Neural cell (in vitro differentiated cells): ENCODE measurements at regions not wholly inside any gene's neighbourhood (a gene's known extent, or its start where the extent isn't known, plus 50 kb on each side); places are given as distances from the start of the nearest gene placed in this dataset.

Experiments used
- H2AFZ ChIP-seq: fragments of 200-600, 300-800 bp; sonication (generic), shearing (Covaris generic); 2 replicates; pipeline ENCODE4 v1.6.0; 2014; ENCODE audit warnings: low read depth, mild to moderate bottlenecking, antibody characterized with exemption, low read length, moderate library complexity
- H3F3A ChIP-seq: fragments of 200-600 bp; shearing (Covaris generic); 2 replicates; pipeline ENCODE4 v1.6.1; 2016; ENCODE audit warnings: mild to moderate bottlenecking, moderate library complexity, mixed read lengths, antibody characterized with exemption, low read length; ENCODE audit not compliant: insufficient read depth, poor library complexity, severe bottlenecking
- H3K27ac ChIP-seq: fragments of 200-600, 300-800 bp; sonication (generic), shearing (Covaris generic); 2 replicates; pipeline ENCODE4 v1.5.1; 2014; ENCODE audit warnings: mild to moderate bottlenecking, low read length, moderate library complexity
- H3K27me3 ChIP-seq: fragments of 300-800, 200-600 bp; sonication (generic), shearing (Covaris generic); 2 replicates; pipeline ENCODE4 v1.6.0; 2014; ENCODE audit warnings: mild to moderate bottlenecking, low read depth, low read length, moderate library complexity; ENCODE audit not compliant: insufficient read depth
- H3K36me3 ChIP-seq: fragments of 300-800, 200-600 bp; sonication (generic), shearing (Covaris generic); 2 replicates; pipeline ENCODE4 v1.5.1; 2014; ENCODE audit warnings: mild to moderate bottlenecking, antibody characterized with exemption, low read length, moderate library complexity; ENCODE audit not compliant: insufficient read depth
- H3K4me2 ChIP-seq: fragments of 300-800, 200-600 bp; sonication (generic), shearing (Covaris generic); 2 replicates; pipeline ENCODE4 v1.6.0; 2014; ENCODE audit warnings: mild to moderate bottlenecking, low read length
- H3K4me3 ChIP-seq: fragments of 300-800, 200-600 bp; sonication (generic), shearing (Covaris generic); 2 replicates; pipeline ENCODE4 v1.5.1; 2014; ENCODE audit warnings: mild to moderate bottlenecking, low read length, moderate library complexity
- H3K79me2 ChIP-seq: fragments of 200-600 bp; shearing (Covaris generic); replicated peaks from 2 replicates; pipeline ENCODE4 v1.6.0; 2014; ENCODE audit warnings: mild to moderate bottlenecking, low read length, moderate library complexity; ENCODE audit not compliant: insufficient read depth
- H3K9ac ChIP-seq: fragments of 300-800, 200-600 bp; sonication (generic), shearing (Covaris generic); 2 replicates; pipeline ENCODE4 v1.6.1; 2016; ENCODE audit warnings: mild to moderate bottlenecking, low read length, mixed read lengths
- H3K9me2 ChIP-seq: fragments of 200-600 bp; shearing (Covaris generic); 2 replicates; pipeline ENCODE4 v1.6.1; 2016; ENCODE audit warnings: mild to moderate bottlenecking, low read length, mixed read lengths; ENCODE audit not compliant: insufficient read depth
- H3K9me3 ChIP-seq: fragments of 200-600, 300-800 bp; sonication (generic), shearing (Covaris generic); 2 replicates; pipeline ENCODE4 v1.6.1; 2016; ENCODE audit warnings: mild to moderate bottlenecking, mixed run types, low read length, moderate library complexity, mixed read lengths
- H4K20me1 ChIP-seq: fragments of 200-600 bp; shearing (Covaris generic); 2 replicates; pipeline ENCODE4 v1.6.1; 2016; ENCODE audit warnings: mild to moderate bottlenecking, mixed run types; ENCODE audit not compliant: insufficient read depth
- EP300 ChIP-seq: fragments of 450-650 bp; conservative IDR thresholded peaks from 2 replicates; pipeline ENCODE4 v1.6.1; 2014; ENCODE audit warnings: antibody characterized with exemption, mild to moderate bottlenecking, moderate library complexity; ENCODE audit not compliant: poor library complexity, severe bottlenecking
- EZH2 ChIP-seq: fragments of 200-600, 300-800 bp; shearing (Covaris generic), sonication (generic); IDR thresholded peaks from 2 replicates; pipeline ENCODE4 v1.6.1; 2014; ENCODE audit warnings: antibody characterized with exemption, low read length, borderline replicate concordance, mild to moderate bottlenecking; ENCODE audit not compliant: insufficient read depth, poor library complexity, severe bottlenecking
- MXI1 ChIP-seq: fragments of 450-650 bp; conservative IDR thresholded peaks from 2 replicates; pipeline ENCODE4 v1.6.1; 2014; ENCODE audit warnings: antibody characterized with exemption, mild to moderate bottlenecking; ENCODE audit not compliant: poor library complexity, severe bottlenecking
- POLR2AphosphoS5 ChIP-seq: IDR thresholded peaks from 2 replicates; pipeline ENCODE4 v1.6.1; 2012
- RAD21 ChIP-seq: fragments of 450-650 bp; conservative IDR thresholded peaks from 2 replicates; pipeline ENCODE4 v1.6.1; 2014; ENCODE audit warnings: antibody characterized with exemption, mild to moderate bottlenecking, moderate library complexity
- SMC3 ChIP-seq: fragments of 450-650 bp; conservative IDR thresholded peaks from 2 replicates; pipeline ENCODE4 v1.6.1; 2014; ENCODE audit warnings: antibody characterized with exemption, mild to moderate bottlenecking, moderate library complexity; ENCODE audit not compliant: poor library complexity
- TAF1 ChIP-seq: IDR thresholded peaks from 2 replicates; pipeline ENCODE4 v1.6.1; 2012; ENCODE audit warnings: low read depth
- TF ChIP-seq, protein P1 (sequence below): IDR thresholded peaks from 2 replicates; pipeline ENCODE4 v1.6.1; 2012; ENCODE audit warnings: borderline replicate concordance
- TF ChIP-seq, protein P2 (sequence below): fragments of 450-650 bp; IDR thresholded peaks from 2 replicates; pipeline ENCODE4 v1.5.1; 2014; ENCODE audit warnings: antibody characterized with exemption, mild to moderate bottlenecking, moderate library complexity; ENCODE audit not compliant: poor library complexity, severe bottlenecking

GRCh38 chr3:150073513-150073912, 102.8 kb upstream of the PFN2 start:
- Histone ChIP-seq H3F3A (no peaks in the 10 kb centered on the region), H3K9me2 (no peaks in the 10 kb centered on the region), H3K4me2 (no peak overlapping the region), H3K4me3 (no peak overlapping the region), H4K20me1 (no peaks in the 10 kb centered on the region), H2AFZ (no peak overlapping the region), H3K79me2 (no peaks in the 10 kb centered on the region), H3K27ac (no peak overlapping the region), H3K36me3 (no peaks in the 10 kb centered on the region), H3K9me3 (no peaks in the 10 kb centered on the region), H3K9ac (no peak overlapping the region), H3K27me3 (no peaks in the 10 kb centered on the region)
- no peak for TF ChIP-seq MXI1
- TF ChIP-seq, protein P1, sequence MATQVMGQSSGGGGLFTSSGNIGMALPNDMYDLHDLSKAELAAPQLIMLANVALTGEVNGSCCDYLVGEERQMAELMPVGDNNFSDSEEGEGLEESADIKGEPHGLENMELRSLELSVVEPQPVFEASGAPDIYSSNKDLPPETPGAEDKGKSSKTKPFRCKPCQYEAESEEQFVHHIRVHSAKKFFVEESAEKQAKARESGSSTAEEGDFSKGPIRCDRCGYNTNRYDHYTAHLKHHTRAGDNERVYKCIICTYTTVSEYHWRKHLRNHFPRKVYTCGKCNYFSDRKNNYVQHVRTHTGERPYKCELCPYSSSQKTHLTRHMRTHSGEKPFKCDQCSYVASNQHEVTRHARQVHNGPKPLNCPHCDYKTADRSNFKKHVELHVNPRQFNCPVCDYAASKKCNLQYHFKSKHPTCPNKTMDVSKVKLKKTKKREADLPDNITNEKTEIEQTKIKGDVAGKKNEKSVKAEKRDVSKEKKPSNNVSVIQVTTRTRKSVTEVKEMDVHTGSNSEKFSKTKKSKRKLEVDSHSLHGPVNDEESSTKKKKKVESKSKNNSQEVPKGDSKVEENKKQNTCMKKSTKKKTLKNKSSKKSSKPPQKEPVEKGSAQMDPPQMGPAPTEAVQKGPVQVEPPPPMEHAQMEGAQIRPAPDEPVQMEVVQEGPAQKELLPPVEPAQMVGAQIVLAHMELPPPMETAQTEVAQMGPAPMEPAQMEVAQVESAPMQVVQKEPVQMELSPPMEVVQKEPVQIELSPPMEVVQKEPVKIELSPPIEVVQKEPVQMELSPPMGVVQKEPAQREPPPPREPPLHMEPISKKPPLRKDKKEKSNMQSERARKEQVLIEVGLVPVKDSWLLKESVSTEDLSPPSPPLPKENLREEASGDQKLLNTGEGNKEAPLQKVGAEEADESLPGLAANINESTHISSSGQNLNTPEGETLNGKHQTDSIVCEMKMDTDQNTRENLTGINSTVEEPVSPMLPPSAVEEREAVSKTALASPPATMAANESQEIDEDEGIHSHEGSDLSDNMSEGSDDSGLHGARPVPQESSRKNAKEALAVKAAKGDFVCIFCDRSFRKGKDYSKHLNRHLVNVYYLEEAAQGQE: no peak
- TF ChIP-seq EP300: no peak
- TF ChIP-seq RAD21: no peak
- TF ChIP-seq TAF1: no peak
- TF ChIP-seq, protein P2, sequence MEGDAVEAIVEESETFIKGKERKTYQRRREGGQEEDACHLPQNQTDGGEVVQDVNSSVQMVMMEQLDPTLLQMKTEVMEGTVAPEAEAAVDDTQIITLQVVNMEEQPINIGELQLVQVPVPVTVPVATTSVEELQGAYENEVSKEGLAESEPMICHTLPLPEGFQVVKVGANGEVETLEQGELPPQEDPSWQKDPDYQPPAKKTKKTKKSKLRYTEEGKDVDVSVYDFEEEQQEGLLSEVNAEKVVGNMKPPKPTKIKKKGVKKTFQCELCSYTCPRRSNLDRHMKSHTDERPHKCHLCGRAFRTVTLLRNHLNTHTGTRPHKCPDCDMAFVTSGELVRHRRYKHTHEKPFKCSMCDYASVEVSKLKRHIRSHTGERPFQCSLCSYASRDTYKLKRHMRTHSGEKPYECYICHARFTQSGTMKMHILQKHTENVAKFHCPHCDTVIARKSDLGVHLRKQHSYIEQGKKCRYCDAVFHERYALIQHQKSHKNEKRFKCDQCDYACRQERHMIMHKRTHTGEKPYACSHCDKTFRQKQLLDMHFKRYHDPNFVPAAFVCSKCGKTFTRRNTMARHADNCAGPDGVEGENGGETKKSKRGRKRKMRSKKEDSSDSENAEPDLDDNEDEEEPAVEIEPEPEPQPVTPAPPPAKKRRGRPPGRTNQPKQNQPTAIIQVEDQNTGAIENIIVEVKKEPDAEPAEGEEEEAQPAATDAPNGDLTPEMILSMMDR: no peak
- no peak for TF ChIP-seq POLR2AphosphoS5
- no peak for TF ChIP-seq SMC3
- TF ChIP-seq EZH2: no peak

DNA sequence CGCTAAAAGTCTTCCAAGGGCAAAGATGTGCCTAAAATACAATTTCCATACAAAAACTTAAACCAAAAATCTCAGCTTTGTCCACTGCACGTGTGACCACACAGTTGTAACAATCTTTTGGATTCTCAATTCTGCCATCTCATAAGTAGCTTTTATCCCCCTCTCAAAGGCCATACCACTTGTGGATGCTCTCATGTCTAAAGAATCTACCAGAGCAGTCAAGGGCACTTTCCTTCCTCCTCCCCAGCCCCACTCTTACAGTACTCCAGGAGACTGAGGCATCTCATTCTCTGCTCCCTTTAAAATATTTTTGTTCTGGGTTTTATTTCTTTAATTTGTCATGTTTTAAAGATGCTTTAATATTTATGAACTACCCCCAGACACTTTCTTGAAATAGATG, 102.3 kb upstream of the PFN2 start:
- no peak overlapping the region for H2AFZ ChIP-seq
- TF ChIP-seq TAF1: no peak
- no peak for TF ChIP-seq POLR2AphosphoS5
- no peak for TF ChIP-seq SMC3
- TF ChIP-seq, protein P1: no peak
- TF ChIP-seq MXI1: no peak
- TF ChIP-seq RAD21: no peak
- TF ChIP-seq EP300: no peak
- TF ChIP-seq EZH2: no peak
- TF ChIP-seq, protein P2: no peak

More for the DNA sequence above, 102.3 kb upstream of the PFN2 start:
- no peak overlapping the region for H3K27ac ChIP-seq
- H4K20me1 ChIP-seq: no peaks in the 10 kb centered on the region
- H3K79me2 ChIP-seq: no peaks in the 10 kb centered on the region
- no peaks in the 10 kb centered on the region for H3K36me3 ChIP-seq
- no peaks in the 10 kb centered on the region for H3K27me3 ChIP-seq
- H3K9me3 ChIP-seq: no peaks in the 10 kb centered on the region
- H3K4me3 ChIP-seq: no peak overlapping the region
- no peaks in the 10 kb centered on the region for H3F3A ChIP-seq
- H3K9me2 ChIP-seq: no peaks in the 10 kb centered on the region
- H3K4me2 ChIP-seq: no peak overlapping the region
- H3K9ac ChIP-seq: no peak overlapping the region
